A673 (cell line): ENCODE measurements at regions not wholly inside any gene's neighbourhood (a gene's known extent, or its start where the extent isn't known, plus 50 kb on each side); places are given as distances from the start of the nearest gene placed in this dataset.

ENCODE experiments used
- BruUV-seq: library from RNA; stranded (reverse); fragments of 400-500 nt; replicated peaks from 2 replicates; lab custom pipeline; 2021; lab: Mats Ljungman, UMichigan
- CTCF ChIA-PET: fragments of 300-600 bp; sonication (Branson Sonifier 250); formaldehyde crosslinking; loops from one replicate; lab custom pipeline; 2022; ENCODE audit warnings: antibody characterized with exemption; lab: Charles Lee
- POLR2A ChIA-PET: fragments of 300-600 bp; sonication (Branson Sonifier 250); formaldehyde crosslinking; loops from one replicate; lab custom pipeline; 2022; ENCODE audit warnings: antibody characterized with exemption; ENCODE audit not compliant: low non-redundant PET; lab: Charles Lee
- DNase-seq: peaks from one replicate; pipeline ENCODE4 v3.0.0-alpha.2; 2015; ENCODE audit warnings: low spot score
- H3K27ac ChIP-seq: fragments of 200-600 bp; sonication (generic); 2 replicates; pipeline ENCODE4 v1.5.1; 2016; ENCODE audit warnings: mixed run types, low read depth, mild to moderate bottlenecking, mixed read lengths, antibody characterized with exemption, low read length; ENCODE audit not compliant: poor library complexity, severe bottlenecking
- H3K27me3 ChIP-seq: fragments of 200-600 bp; sonication (generic); replicated peaks from 2 replicates; pipeline ENCODE4 v1.6.1; 2017; ENCODE audit warnings: mixed run types, low read depth, mild to moderate bottlenecking, mixed read lengths, antibody characterized with exemption, low read length; ENCODE audit not compliant: insufficient read depth, poor library complexity
- H3K36me3 ChIP-seq: fragments of 200-600 bp; sonication (generic); 2 replicates; pipeline ENCODE4 v1.6.1; 2016; ENCODE audit warnings: mixed run types, mild to moderate bottlenecking, mixed read lengths, antibody characterized with exemption, low read length; ENCODE audit not compliant: insufficient read depth, poor library complexity, severe bottlenecking
- H3K4me1 ChIP-seq: fragments of 200-600 bp; sonication (generic); 2 replicates; pipeline ENCODE4 v1.6.1; 2017; ENCODE audit warnings: mixed run types, mild to moderate bottlenecking, mixed read lengths, antibody characterized with exemption, low read length; ENCODE audit not compliant: insufficient read depth, poor library complexity, severe bottlenecking
- H3K4me3 ChIP-seq: fragments of 200-600 bp; sonication (generic); 2 replicates; pipeline ENCODE4 v1.5.1; 2016; ENCODE audit warnings: low read depth, mixed run types, mild to moderate bottlenecking, mixed read lengths, low read length; ENCODE audit not compliant: poor library complexity, severe bottlenecking
- H3K9me3 ChIP-seq: fragments of 200-600 bp; sonication (generic); 2 replicates; pipeline ENCODE4 v1.6.1; 2016; ENCODE audit warnings: mixed run types, low read depth, mild to moderate bottlenecking, mixed read lengths, antibody characterized with exemption, low read length; ENCODE audit not compliant: poor library complexity, severe bottlenecking
- CTCF ChIP-seq: fragments of 300-800, 200-600 bp; sonication (generic); conservative IDR thresholded peaks from 2 replicates; pipeline ENCODE4 v1.5.1; 2017; ENCODE audit warnings: low read depth, mild to moderate bottlenecking, antibody characterized with exemption, low read length, moderate library complexity, mixed read lengths
- EZH2 ChIP-seq: fragments of 200-600 bp; sonication (generic); IDR thresholded peaks from 2 replicates; pipeline ENCODE4 v1.6.1; 2017; ENCODE audit warnings: borderline replicate concordance, low read depth, mild to moderate bottlenecking, mixed read lengths, antibody characterized with exemption, low read length; ENCODE audit not compliant: poor library complexity, severe bottlenecking
- intact Hi-C: fragments of 100-400 bp; cut with micrococcal nuclease; formaldehyde crosslinking; loops from one replicate; pipeline ENCODE4 v1.10.0; 2022; ENCODE audit not compliant: unreplicated experiment

DNA sequence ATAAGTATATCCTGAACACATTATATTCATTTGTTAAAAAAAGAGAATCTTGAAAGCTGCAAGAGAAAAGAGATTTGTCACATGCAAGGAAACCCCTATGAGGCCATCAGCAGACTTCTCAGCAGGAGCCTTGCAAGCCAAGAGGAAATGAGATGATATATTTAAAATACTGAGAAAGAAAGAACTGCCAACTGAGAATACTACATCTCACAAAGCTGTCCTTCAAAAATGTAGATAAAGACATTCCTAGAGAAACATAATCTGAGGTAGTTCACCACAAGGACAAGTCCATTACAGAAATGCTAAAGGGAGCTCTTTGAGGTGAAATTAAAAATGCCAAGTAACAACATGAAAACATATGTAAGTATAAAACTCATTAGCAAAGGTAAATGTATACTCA lies 224.4 kb upstream of the MBL2 start:
- no peaks in the 10 kb centered on the region for H3K36me3 ChIP-seq
- TF ChIP-seq EZH2 (no peak), CTCF (no peak)
- no peak overlapping the region for H3K4me3 ChIP-seq
- DNase-seq: peak; percentile 43
- no peaks in the 10 kb centered on the region for H3K27me3 ChIP-seq
- CTCF ChIA-PET: no interaction called here
- no TSS peak for BruUV-seq
- POLR2A ChIA-PET: no interaction called here
- H3K4me1 ChIP-seq: no peaks in the 10 kb centered on the region
- peaks cover 19% of the 10 kb centered on the region for H3K9me3 ChIP-seq
- intact Hi-C loops: no loop called here
- no peak overlapping the region for H3K27ac ChIP-seq

GRCh38 chr10:52994370-52994769 lies 221.8 kb upstream of the MBL2 start:
- no peak overlapping the region for H3K27ac ChIP-seq
- H3K9me3 ChIP-seq: peaks cover 22% of the 10 kb centered on the region
- TF ChIP-seq CTCF (no peak), EZH2 (no peak)
- intact Hi-C loops: no loop called here
- no peak overlapping the region for H3K4me3 ChIP-seq
- ChIA-PET POLR2A (no interaction called here), CTCF (no interaction called here)
- DNase-seq: no peak
- BruUV-seq: no TSS peak
- no peaks in the 10 kb centered on the region for H3K27me3 ChIP-seq
- H3K4me1 ChIP-seq: no peaks in the 10 kb centered on the region
- H3K36me3 ChIP-seq: no peaks in the 10 kb centered on the region

GRCh38 chr10:52993109-52993508 lies 220.5 kb upstream of the MBL2 start:
- H3K9me3 ChIP-seq: peaks cover 22% of the 10 kb centered on the region
- H3K27me3 ChIP-seq: no peaks in the 10 kb centered on the region
- no peaks in the 10 kb centered on the region for H3K36me3 ChIP-seq
- no peak for TF ChIP-seq EZH2
- TF ChIP-seq CTCF: no peak
- H3K27ac ChIP-seq: no peak overlapping the region
- BruUV-seq: no TSS peak
- no peak for DNase-seq
- ChIA-PET POLR2A (no interaction called here), CTCF (no interaction called here)
- H3K4me3 ChIP-seq: no peak overlapping the region
- no peaks in the 10 kb centered on the region for H3K4me1 ChIP-seq
- intact Hi-C loops: no loop called here
